IPS-18c (cell line): ENCODE measurements at regions not wholly inside any gene's neighbourhood (a gene's known extent, or its start where the extent isn't known, plus 50 kb on each side); places are given as distances from the start of the nearest gene placed in this dataset.

Source experiments
- H3K4me3 ChIP-seq: 2 replicates; pipeline ENCODE4 v1.7.0; 2013; ENCODE audit warnings: low read depth, mild to moderate bottlenecking, low read length, moderate library complexity; ENCODE audit not compliant: insufficient read depth
- H3K9me3 ChIP-seq: one replicate; pipeline ENCODE4 v1.6.1; 2013; ENCODE audit warnings: mild to moderate bottlenecking, low read length, moderate library complexity; ENCODE audit not compliant: control insufficient read depth, insufficient read depth

GRCh38 chr10:130761032-130761575 lies 550.4 kb downstream of the TCERG1L start:
- no peak overlapping the region for H3K4me3 ChIP-seq
- peaks cover 20% of the 10 kb centered on the region for H3K9me3 ChIP-seq

DNA sequence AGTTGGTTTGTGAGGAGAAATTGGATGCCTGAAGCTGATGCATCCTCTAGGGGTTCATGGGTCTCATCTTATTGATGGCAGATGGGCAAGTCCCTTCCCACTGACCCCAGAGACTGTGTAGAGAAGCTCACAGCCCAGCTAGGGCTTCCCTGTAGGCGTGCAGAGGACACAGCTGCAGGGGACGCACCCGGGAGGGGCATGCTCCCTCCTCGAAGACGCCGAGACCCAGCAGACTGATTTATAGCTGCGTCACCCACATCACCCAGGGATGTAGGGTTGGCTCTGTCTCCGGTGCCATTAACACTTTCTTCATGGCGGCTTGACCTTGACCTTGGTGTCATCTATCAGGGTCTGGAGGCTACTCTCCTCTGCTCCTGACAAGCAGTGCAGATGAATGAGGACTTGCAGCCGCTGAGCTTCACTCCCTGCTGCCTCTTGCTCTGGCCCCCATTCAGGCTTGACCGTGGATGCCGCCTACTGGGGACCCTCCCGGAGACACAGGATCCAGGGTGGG lies 549.7 kb downstream of the TCERG1L start:
- peaks cover 23% of the 10 kb centered on the region for H3K9me3 ChIP-seq
- H3K4me3 ChIP-seq, result no peak overlapping the region; the same call in 1 of the 2 replicates

GRCh38 chr10:130762491-130762890 lies 549.0 kb downstream of the TCERG1L start:
- Histone ChIP-seq H3K4me3 (no peak overlapping the region), H3K9me3 (peaks cover 26% of the 10 kb centered on the region)

GRCh38 chr10:130763071-130763470 lies 548.5 kb downstream of the TCERG1L start:
- peaks cover 28% of the 10 kb centered on the region for H3K9me3 ChIP-seq
- no peak overlapping the region for H3K4me3 ChIP-seq

DNA sequence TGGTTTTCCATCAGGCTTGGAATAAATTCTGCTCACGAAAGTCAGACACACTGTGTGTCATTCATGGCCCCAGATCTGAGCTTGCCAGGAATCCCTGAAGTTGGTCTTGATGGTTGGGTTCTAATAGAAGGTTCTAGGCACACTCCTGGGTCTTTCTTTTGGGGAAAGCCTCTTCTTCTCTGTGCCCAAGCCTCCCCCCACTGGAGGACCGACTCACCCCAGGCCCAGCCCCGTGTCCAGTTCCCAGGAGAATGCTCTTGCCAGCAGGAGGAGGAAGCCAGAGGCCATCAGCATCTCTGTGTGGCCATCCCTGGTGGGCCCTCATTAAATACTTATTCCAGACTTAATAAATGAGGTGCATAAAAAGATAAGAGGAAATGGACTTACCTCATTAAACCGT lies 548.0 kb downstream of the TCERG1L start:
- H3K9me3 ChIP-seq, result peaks cover 28% of the 10 kb centered on the region
- H3K4me3 ChIP-seq, result no peak overlapping the region

DNA sequence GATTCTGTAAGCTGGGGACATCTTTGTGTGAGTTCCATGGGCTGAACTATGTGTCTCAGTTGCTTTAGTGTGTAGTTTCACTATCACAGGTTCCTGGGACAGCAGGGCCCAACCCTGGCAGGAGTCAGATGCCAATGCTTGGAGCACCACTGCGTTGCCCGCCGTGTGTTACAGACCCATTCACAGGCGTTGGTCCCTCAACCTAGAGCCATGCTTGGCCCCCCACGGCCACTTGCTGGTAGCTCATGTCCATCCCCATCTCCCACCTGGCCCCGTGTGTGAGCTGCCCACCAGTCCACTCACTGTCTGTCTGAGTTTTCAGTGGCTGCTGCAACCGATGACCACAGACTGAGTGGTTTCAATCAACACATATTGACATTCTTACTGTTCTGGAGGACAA lies 546.9 kb downstream of the TCERG1L start:
- peaks cover 33% of the 10 kb centered on the region for H3K9me3 ChIP-seq
- no peak overlapping the region for H3K4me3 ChIP-seq

- H3K9me3 ChIP-seq, result peaks cover 33% of the 10 kb centered on the region
Observed at GRCh38 chr10:130766071-130766470, 545.5 kb downstream of the TCERG1L start.

GRCh38 chr10:130767116-130767730 lies 544.3 kb downstream of the TCERG1L start:
- Histone ChIP-seq H3K4me3 (no peak overlapping the region), H3K9me3 (peaks cover 27% of the 10 kb centered on the region)

More at GRCh38 chr10:130766071-130766470, 545.5 kb downstream of the TCERG1L start:
- no peak overlapping the region for H3K4me3 ChIP-seq

DNA sequence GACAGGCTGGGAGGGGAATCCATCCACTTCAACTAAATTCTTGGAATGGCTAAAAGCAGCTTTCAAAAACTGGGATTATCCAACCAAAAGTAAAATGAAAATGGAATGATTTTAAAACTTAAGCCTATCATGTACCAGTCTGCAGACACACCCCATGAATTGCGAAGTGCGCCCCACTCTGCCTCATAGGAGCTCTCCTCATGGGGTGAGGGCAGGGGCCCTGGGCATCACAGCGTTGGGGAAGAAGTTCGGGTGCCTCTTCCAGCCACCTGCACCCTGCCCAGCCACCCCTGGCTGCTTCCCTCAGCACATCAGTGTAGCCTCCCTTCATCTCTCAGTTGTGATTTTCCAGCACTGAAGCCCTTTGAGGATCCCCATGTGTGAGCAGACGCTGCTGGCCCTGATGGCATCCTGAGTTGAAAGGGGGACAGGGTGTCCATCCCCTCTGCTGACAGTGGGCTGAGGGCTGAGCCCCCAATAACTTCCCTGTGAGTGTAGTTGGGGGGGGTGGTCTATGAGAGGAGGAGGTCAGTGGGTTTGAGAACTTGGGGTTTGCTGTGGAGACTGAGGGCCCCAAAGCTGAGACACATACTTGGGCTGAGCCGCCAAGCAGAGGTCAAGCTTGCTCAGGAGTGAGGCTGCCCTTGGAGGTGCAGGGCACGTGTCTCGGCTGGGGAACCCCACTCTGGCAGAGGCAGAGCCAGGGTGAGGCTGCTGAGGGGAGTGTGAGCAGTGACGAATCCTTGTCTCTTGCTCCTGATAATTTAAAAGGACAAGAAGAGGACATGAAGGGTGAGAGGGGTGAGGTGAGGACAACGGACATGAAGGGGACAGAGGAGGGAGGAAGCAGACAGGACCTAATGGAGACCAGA lies 542.1 kb downstream of the TCERG1L start:
- Histone ChIP-seq H3K4me3 (no peak overlapping the region; the same call in 1 of the 2 replicates), H3K9me3 (peaks cover 31% of the 10 kb centered on the region)

GRCh38 chr10:130770018-130770630 lies 541.4 kb downstream of the TCERG1L start:
- H3K4me3 ChIP-seq, result no peak overlapping the region
- peaks cover 31% of the 10 kb centered on the region for H3K9me3 ChIP-seq

DNA sequence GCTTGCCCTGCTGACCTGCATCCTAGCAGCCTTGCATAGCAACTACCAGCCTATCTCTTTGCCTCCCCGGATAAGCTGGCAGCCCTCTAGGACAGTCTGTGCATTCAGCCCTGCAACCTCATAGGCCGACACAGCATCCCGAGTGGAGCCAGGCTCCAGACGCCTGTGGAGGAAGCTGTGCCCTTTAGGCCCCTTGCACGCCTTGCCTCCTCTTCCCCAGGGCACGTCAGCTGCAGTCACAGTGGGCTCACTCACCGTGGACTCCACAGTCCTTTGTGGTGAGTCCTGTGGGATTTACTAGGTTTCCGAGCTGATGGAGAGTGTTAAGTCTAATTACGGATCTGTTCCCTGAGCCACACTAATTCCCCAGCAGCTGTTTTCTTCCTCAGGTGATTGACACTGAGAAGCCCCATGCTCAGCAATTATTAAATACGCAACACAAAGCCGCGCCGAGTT lies 540.0 kb downstream of the TCERG1L start:
- Histone ChIP-seq H3K4me3 (no peak overlapping the region), H3K9me3 (peaks cover 27% of the 10 kb centered on the region)

DNA sequence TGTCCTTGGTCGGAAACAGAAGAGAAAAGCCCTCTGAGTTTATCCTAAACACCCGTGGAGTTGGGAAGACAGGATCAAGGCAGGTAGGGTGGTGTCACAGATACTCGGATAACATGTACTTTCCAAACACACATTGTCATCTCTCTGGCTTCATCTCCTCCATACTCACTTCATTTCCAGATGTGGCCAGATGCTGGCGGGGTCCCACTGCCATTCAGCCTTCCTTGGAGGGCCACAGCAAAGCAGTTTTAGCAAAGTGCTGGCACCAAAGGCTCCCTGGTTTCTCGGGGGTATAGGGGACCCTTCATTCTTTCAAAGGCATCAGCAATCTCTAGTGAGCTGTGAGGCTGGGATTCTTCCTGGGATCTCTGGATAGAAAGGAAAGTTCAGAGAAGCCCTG lies 539.5 kb downstream of the TCERG1L start:
- H3K9me3 ChIP-seq, result peaks cover 22% of the 10 kb centered on the region

GRCh38 chr10:130772676-130773075 lies 538.8 kb downstream of the TCERG1L start:
- Histone ChIP-seq H3K9me3 (peaks cover 24% of the 10 kb centered on the region), H3K4me3 (no peak overlapping the region)

More for the DNA sequence above, 539.5 kb downstream of the TCERG1L start:
- no peak overlapping the region for H3K4me3 ChIP-seq

- no peak overlapping the region for H3K4me3 ChIP-seq
- peaks cover 22% of the 10 kb centered on the region for H3K9me3 ChIP-seq
Observed at GRCh38 chr10:130773941-130774340, 537.6 kb downstream of the TCERG1L start.

- Histone ChIP-seq H3K4me3 (no peak overlapping the region; the same call in 1 of the 2 replicates), H3K9me3 (peaks cover 21% of the 10 kb centered on the region)
Observed at GRCh38 chr10:130774871-130775270, 536.6 kb downstream of the TCERG1L start.

GRCh38 chr10:130775311-130775710 lies 536.2 kb downstream of the TCERG1L start:
- H3K4me3 ChIP-seq, result no peak overlapping the region; the same call in 1 of the 2 replicates
- peaks cover 20% of the 10 kb centered on the region for H3K9me3 ChIP-seq

DNA sequence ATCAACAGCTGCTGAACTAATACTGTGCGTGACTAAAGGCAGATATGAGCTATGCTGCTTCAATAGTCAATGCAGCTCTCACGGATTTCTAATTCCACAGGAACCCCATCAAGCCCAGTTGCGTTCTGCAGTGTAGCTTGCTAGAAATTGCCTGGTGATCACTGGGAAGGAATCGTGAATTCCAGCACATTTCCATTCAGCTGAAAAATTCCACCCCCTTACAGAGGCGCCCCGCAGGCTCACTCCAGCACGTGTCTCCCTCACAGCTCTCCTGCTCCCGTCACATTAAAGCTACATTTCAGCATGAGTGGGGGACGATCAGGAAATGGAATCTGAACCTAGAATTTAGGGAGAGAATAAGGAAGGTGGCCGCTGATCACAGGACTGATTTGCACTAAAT lies 534.8 kb downstream of the TCERG1L start:
- peaks cover 20% of the 10 kb centered on the region for H3K9me3 ChIP-seq

More for the DNA sequence above, 534.8 kb downstream of the TCERG1L start:
- no peak overlapping the region for H3K4me3 ChIP-seq
